Progenitor cell of endocrine pancreas (in vitro differentiated cells): ENCODE measurements at regions not wholly inside any gene's neighbourhood (a gene's known extent, or its start where the extent isn't known, plus 50 kb on each side); places are given as distances from the start of the nearest gene placed in this dataset.
"Not testable (repeated sequence)": the region's sequence is repeated elsewhere in the genome, so short reads cannot be mapped to it uniquely, and the experiment has no call there.

ENCODE experiments used
- DNase-seq: peaks from one replicate; pipeline ENCODE4 v3.0.0; 2021; ENCODE audit warnings: low spot score; ENCODE audit not compliant: unreplicated experiment
- H3K27ac Mint-ChIP-seq: 2 replicates; pipeline ENCODE4 v1.8.0; 2021; ENCODE audit warnings: mild to moderate bottlenecking, moderate library complexity, mixed read lengths
- H3K27me3 Mint-ChIP-seq: 2 replicates; pipeline ENCODE4 v1.8.0; 2021; ENCODE audit warnings: mixed read lengths
- H3K36me3 Mint-ChIP-seq: 2 replicates; pipeline ENCODE4 v1.8.0; 2022; ENCODE audit warnings: mixed read lengths; ENCODE audit not compliant: insufficient read depth
- H3K4me1 Mint-ChIP-seq: 2 replicates; pipeline ENCODE4 v1.8.0; 2021; ENCODE audit warnings: low read depth, mixed read lengths
- H3K4me3 Mint-ChIP-seq: 2 replicates; pipeline ENCODE4 v1.8.0; 2021; ENCODE audit warnings: low read depth, mild to moderate bottlenecking, moderate library complexity, mixed read lengths
- H3K9me3 Mint-ChIP-seq: 2 replicates; pipeline ENCODE4 v1.8.0; 2021; ENCODE audit warnings: low read depth, mixed read lengths
- TF ChIP-seq, protein P1 (sequence below): fragments of 200-600 bp; sonication (generic); IDR thresholded peaks from one replicate; pipeline ENCODE4 v1.5.0; 2021; ENCODE audit warnings: antibody characterized with exemption, mild to moderate bottlenecking; ENCODE audit not compliant: unreplicated experiment

DNA sequence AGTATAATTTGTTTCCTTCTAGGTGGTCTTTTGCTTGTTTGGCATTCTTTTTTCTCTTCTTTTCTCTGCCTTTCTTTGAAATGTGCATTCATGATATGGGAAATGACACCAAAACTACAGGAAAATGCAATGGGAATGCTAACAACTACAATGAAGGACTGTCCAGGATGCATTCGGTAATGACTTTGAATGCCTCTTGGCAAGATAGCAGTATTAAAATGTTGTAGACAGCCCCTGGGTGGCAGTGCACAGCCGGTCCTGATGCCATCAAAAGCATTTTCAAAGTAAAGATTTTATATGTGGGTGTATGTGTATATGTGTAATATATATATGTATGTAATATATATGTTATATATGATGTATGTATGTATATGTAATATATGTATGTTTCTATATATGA is 218.8 kb upstream of the MMS22L start:
- H3K9me3 Mint-ChIP-seq: no peaks in the 10 kb centered on the region
- H3K27ac Mint-ChIP-seq: no peak overlapping the region
- TF ChIP-seq, protein P1, sequence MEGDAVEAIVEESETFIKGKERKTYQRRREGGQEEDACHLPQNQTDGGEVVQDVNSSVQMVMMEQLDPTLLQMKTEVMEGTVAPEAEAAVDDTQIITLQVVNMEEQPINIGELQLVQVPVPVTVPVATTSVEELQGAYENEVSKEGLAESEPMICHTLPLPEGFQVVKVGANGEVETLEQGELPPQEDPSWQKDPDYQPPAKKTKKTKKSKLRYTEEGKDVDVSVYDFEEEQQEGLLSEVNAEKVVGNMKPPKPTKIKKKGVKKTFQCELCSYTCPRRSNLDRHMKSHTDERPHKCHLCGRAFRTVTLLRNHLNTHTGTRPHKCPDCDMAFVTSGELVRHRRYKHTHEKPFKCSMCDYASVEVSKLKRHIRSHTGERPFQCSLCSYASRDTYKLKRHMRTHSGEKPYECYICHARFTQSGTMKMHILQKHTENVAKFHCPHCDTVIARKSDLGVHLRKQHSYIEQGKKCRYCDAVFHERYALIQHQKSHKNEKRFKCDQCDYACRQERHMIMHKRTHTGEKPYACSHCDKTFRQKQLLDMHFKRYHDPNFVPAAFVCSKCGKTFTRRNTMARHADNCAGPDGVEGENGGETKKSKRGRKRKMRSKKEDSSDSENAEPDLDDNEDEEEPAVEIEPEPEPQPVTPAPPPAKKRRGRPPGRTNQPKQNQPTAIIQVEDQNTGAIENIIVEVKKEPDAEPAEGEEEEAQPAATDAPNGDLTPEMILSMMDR: no peak
- DNase-seq: no peak
- no peaks in the 10 kb centered on the region for H3K4me1 Mint-ChIP-seq
- H3K4me3 Mint-ChIP-seq: no peak overlapping the region
- peaks cover 3% of the 10 kb centered on the region for H3K27me3 Mint-ChIP-seq
- H3K36me3 Mint-ChIP-seq: no peaks in the 10 kb centered on the region

DNA sequence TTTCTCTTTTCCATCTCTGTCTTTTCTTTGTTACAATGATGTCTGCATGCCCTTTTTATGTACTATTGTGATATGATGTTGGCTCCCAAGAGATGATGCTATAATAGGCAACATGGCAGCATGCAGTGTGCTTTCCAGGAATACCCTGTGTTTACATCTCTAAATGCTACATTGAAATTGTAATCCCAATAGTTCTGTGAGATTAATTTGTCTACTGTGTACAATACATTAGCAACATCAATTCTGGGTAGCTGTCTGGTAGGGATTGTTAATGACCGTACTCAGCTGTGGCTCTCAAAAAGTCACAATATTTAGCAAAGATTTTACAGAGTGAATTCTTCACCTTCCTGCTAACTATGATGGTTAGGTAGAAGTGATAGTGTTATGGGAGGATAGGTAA is 225.6 kb upstream of the MMS22L start:
- H3K36me3 Mint-ChIP-seq: no peaks in the 10 kb centered on the region
- no peaks in the 10 kb centered on the region for H3K27me3 Mint-ChIP-seq
- H3K4me3 Mint-ChIP-seq: no peak overlapping the region
- no peaks in the 10 kb centered on the region for H3K4me1 Mint-ChIP-seq
- no peak overlapping the region for H3K27ac Mint-ChIP-seq
- no peak for DNase-seq
- TF ChIP-seq, protein P1: no peak
- no peaks in the 10 kb centered on the region for H3K9me3 Mint-ChIP-seq

DNA sequence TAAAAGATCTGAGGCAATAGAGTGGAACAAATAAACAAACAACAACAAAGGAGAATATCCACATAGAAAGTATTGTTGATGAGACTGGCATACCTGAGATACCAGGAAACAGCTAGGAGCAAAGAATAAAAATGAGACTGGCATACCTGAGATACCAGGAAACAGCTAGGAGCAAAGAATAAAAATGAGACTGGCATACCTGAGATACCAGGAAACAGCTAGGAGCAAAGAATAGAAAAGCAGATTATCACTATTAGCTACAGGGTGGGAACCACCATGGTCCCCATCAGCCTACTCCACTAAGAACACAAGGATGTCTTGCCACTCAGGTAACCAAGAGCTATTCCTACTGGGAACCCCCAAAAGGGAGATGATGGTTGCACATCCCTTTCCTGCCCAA is 230.2 kb upstream of the MMS22L start:
- not testable (repeated sequence) for H3K27ac Mint-ChIP-seq, DNase-seq, H3K9me3 Mint-ChIP-seq, H3K27me3 Mint-ChIP-seq, H3K4me3 Mint-ChIP-seq, H3K4me1 Mint-ChIP-seq, H3K36me3 Mint-ChIP-seq

DNA sequence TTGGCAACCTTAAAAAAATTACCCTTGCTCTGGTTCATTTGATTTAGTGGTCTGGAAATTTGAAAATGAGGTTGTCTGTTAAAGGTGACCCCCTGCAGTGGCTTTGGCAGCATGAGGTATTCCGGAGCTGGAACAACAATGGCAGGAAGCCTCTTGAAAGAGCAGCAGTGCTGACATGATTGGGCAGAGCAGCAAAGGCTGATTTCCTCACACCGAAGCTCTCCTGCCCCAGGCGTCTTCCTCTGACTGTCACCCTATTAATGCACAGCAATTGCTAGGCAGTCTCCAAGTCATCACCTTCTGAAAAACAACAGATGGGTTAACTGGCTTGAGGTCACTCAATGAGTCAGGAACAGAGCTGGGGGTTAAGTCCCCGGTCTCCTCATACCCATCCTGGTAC is 241.8 kb upstream of the MMS22L start:
- H3K4me1 Mint-ChIP-seq: no peaks in the 10 kb centered on the region
- TF ChIP-seq, protein P1: no peak
- H3K4me3 Mint-ChIP-seq: no peak overlapping the region
- DNase-seq: no peak
- H3K27me3 Mint-ChIP-seq: no peaks in the 10 kb centered on the region
- H3K36me3 Mint-ChIP-seq: no peaks in the 10 kb centered on the region
- no peak overlapping the region for H3K27ac Mint-ChIP-seq
- no peaks in the 10 kb centered on the region for H3K9me3 Mint-ChIP-seq

DNA sequence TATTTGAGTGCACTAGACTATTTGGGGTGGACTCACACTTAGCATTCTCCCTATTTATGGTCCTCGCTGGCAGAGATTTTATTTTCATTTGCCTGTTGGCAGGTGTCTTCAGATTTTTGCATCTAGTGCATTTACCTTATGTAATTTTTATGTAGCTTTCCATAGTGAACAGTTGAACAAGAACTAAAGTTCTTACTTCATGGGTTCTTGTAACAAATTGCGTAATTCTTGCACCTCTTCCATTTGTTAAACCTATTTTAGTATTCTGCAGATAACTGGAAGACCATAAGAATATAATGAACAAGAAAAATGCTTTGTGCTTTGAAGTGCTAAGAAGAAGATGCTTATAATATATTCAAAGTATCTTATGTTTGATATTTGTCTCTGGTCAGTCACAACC is 252.8 kb upstream of the MMS22L start:
- TF ChIP-seq, protein P1: no peak
- Mint-ChIP-seq H3K9me3 (no peaks in the 10 kb centered on the region), H3K4me1 (no peaks in the 10 kb centered on the region), H3K27ac (no peak overlapping the region), H3K4me3 (no peak overlapping the region), H3K36me3 (no peaks in the 10 kb centered on the region), H3K27me3 (no peaks in the 10 kb centered on the region)
- no peak for DNase-seq

DNA sequence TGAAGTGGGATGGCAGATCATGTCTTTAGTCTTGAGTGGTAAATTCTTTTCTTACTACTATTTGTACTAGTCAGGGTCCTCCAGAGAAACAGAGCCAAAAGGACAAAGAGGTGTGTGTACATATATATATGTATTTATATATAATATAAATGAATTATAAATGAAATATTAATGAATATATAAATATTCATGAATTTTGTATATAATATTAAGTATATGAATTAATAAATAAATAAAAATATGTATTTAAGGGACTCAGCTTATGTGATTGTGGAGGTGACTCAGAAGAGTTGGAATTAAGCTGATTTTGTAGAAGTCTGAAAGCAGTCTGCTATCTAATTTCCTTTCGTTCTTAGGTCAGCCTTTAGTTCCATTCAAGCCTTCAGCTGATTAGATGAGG is 265.3 kb upstream of the MMS22L start:
- Mint-ChIP-seq H3K36me3 (no peaks in the 10 kb centered on the region), H3K9me3 (peaks cover 17% of the 10 kb centered on the region), H3K27me3 (no peaks in the 10 kb centered on the region), H3K4me1 (peaks cover 1% of the 10 kb centered on the region), H3K4me3 (no peak overlapping the region), H3K27ac (no peak overlapping the region)
- DNase-seq: no peak
- TF ChIP-seq, protein P1: no peak
